HCT116 (cell line): ENCODE measurements at regions not wholly inside any gene's neighbourhood (a gene's known extent, or its start where the extent isn't known, plus 50 kb on each side); places are given as distances from the start of the nearest gene placed in this dataset.

ENCODE experiments used
- CBX3 ChIP-seq: IDR thresholded peaks from 2 replicates; pipeline ENCODE4 v1.6.1; 2012; ENCODE audit warnings: low read depth
- CEBPB ChIP-seq: IDR thresholded peaks from 2 replicates; pipeline ENCODE4 v1.6.1; 2012; ENCODE audit warnings: low read depth
- EZH2 ChIP-seq: fragments of 200-600 bp; sonication (generic); IDR thresholded peaks from 2 replicates; pipeline ENCODE4 v1.6.1; 2017; ENCODE audit warnings: antibody characterized with exemption, mixed run types
- JUND ChIP-seq: IDR thresholded peaks from 2 replicates; pipeline ENCODE4 v1.6.1; 2012
- POLR2A ChIP-seq: IDR thresholded peaks from 2 replicates; pipeline ENCODE4 v1.7.0; 2011; ENCODE audit warnings: borderline replicate concordance; ENCODE audit not compliant: insufficient read depth, insufficient read length; ENCODE audit errors: extremely low read depth
- POLR2AphosphoS5 ChIP-seq: IDR thresholded peaks from 2 replicates; pipeline ENCODE4 v1.6.1; 2011; ENCODE audit warnings: mild to moderate bottlenecking, low read depth, low read length, moderate library complexity
- RAD21 ChIP-seq: IDR thresholded peaks from 2 replicates; pipeline ENCODE4 v1.6.1; 2012; ENCODE audit warnings: low read depth, mild to moderate bottlenecking
- YY1 ChIP-seq: IDR thresholded peaks from 2 replicates; pipeline ENCODE4 v1.6.1; 2011; ENCODE audit warnings: low read length, low read depth, moderate library complexity, mild to moderate bottlenecking; ENCODE audit not compliant: insufficient replicate concordance; ENCODE audit errors: extremely low read depth
- ZBTB33 ChIP-seq: IDR thresholded peaks from 2 replicates; pipeline ENCODE4 v1.6.1; 2011; ENCODE audit warnings: mild to moderate bottlenecking, low read length, moderate library complexity; ENCODE audit not compliant: insufficient replicate concordance; ENCODE audit errors: extremely low read depth
- ZNF274 ChIP-seq: fragments of 200-500 bp; sonication (Bioruptor generic); IDR thresholded peaks from 2 replicates; pipeline ENCODE4 v1.6.1; 2014; ENCODE audit warnings: mild to moderate bottlenecking, low read depth, low read length, inconsistent platforms
- TF ChIP-seq, protein P1 (sequence below), 3 experiments: fragments of 200-600 bp in 1 of 3; sonication (generic) in 1 of 3; IDR thresholded peaks in 2 of 3; conservative IDR thresholded peaks in 1 of 3; 2 replicates each; pipeline ENCODE4 v1.5.1; 2012 to 2017; ENCODE audit warnings: low read depth in 2 of 3, low read length in 2 of 3, antibody characterized with exemption in 1 of 3, borderline replicate concordance in 1 of 3, control low read depth in 1 of 3, mild to moderate bottlenecking in 1 of 3, mixed read lengths in 1 of 3, mixed run types in 1 of 3, moderate library complexity in 1 of 3; ENCODE audit not compliant: insufficient read depth in 1 of 3
- TF ChIP-seq, protein P2 (sequence below): IDR thresholded peaks from 2 replicates; pipeline ENCODE4 v1.6.1; 2012; ENCODE audit warnings: low read depth
- TF ChIP-seq, protein P3 (sequence below): IDR thresholded peaks from 2 replicates; pipeline ENCODE4 v1.6.1; 2012

DNA sequence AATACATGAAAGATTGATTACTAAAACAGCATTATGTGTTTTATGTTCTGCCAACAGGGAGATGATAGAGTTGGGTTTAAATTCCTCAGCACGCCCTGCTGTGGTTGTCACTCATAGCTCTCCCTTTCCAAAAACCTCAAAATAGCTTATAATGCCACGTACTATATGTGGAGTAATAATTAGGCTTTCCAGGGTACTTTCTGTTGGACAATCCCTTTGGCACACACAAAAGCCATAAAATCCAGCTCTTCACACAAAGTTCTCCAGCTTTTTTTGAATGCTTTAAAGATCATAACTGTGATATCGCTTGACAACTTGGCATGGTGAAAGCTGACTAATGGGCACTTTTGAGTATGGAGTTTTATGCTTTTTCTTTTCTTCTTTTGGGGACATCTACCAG lies 145.3 kb upstream of the DCN start:
- TF ChIP-seq, protein P1, sequence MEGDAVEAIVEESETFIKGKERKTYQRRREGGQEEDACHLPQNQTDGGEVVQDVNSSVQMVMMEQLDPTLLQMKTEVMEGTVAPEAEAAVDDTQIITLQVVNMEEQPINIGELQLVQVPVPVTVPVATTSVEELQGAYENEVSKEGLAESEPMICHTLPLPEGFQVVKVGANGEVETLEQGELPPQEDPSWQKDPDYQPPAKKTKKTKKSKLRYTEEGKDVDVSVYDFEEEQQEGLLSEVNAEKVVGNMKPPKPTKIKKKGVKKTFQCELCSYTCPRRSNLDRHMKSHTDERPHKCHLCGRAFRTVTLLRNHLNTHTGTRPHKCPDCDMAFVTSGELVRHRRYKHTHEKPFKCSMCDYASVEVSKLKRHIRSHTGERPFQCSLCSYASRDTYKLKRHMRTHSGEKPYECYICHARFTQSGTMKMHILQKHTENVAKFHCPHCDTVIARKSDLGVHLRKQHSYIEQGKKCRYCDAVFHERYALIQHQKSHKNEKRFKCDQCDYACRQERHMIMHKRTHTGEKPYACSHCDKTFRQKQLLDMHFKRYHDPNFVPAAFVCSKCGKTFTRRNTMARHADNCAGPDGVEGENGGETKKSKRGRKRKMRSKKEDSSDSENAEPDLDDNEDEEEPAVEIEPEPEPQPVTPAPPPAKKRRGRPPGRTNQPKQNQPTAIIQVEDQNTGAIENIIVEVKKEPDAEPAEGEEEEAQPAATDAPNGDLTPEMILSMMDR (IDR thresholded peaks at IDR 0.05 in 2 of 3, conservative IDR thresholded peaks at IDR 0.05 in 1 of 3; ENCODE audit: borderline replicate concordance in 1 of 3, insufficient read depth in 1 of 3, low read depth in 2 of 3, low read length in 2 of 3): no peak
- TF ChIP-seq, protein P2, sequence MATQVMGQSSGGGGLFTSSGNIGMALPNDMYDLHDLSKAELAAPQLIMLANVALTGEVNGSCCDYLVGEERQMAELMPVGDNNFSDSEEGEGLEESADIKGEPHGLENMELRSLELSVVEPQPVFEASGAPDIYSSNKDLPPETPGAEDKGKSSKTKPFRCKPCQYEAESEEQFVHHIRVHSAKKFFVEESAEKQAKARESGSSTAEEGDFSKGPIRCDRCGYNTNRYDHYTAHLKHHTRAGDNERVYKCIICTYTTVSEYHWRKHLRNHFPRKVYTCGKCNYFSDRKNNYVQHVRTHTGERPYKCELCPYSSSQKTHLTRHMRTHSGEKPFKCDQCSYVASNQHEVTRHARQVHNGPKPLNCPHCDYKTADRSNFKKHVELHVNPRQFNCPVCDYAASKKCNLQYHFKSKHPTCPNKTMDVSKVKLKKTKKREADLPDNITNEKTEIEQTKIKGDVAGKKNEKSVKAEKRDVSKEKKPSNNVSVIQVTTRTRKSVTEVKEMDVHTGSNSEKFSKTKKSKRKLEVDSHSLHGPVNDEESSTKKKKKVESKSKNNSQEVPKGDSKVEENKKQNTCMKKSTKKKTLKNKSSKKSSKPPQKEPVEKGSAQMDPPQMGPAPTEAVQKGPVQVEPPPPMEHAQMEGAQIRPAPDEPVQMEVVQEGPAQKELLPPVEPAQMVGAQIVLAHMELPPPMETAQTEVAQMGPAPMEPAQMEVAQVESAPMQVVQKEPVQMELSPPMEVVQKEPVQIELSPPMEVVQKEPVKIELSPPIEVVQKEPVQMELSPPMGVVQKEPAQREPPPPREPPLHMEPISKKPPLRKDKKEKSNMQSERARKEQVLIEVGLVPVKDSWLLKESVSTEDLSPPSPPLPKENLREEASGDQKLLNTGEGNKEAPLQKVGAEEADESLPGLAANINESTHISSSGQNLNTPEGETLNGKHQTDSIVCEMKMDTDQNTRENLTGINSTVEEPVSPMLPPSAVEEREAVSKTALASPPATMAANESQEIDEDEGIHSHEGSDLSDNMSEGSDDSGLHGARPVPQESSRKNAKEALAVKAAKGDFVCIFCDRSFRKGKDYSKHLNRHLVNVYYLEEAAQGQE: no peak
- TF ChIP-seq CEBPB: no peak
- no peak for TF ChIP-seq JUND
- no peak for TF ChIP-seq EZH2
- TF ChIP-seq POLR2A: no peak
- no peak for TF ChIP-seq YY1
- no peak for TF ChIP-seq RAD21
- TF ChIP-seq, protein P3, sequence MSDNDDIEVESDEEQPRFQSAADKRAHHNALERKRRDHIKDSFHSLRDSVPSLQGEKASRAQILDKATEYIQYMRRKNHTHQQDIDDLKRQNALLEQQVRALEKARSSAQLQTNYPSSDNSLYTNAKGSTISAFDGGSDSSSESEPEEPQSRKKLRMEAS: no peak
- no peak for TF ChIP-seq POLR2AphosphoS5
- TF ChIP-seq ZBTB33: no peak
- TF ChIP-seq ZNF274: no peak
- no peak for TF ChIP-seq CBX3
